ENCODE measurements at regions not wholly inside any gene's neighbourhood (a gene's known extent, or its start where the extent isn't known, plus 50 kb on each side); places are given as distances from the start of the nearest gene placed in this dataset.

DNA sequence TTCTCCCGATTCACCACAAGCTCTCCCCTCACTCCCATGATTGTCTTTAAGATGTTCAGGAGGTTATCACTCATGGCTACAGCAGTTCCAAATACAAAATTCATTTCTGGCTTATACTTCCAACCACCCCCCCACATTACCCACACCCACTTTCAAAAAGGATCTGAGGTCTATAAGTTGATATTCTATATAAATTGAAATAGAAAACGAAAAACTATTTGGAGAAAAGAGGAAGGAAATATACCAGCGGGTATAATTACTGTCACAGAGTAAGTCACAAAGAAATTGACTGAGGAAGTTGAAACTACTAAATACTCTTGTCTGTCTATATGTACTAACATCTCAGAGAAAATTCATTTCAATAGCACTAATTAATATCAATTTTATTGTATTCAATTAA is 112.7 kb upstream of the TNFAIP3 start:
- CTCF ChIA-PET: no interaction called here

DNA sequence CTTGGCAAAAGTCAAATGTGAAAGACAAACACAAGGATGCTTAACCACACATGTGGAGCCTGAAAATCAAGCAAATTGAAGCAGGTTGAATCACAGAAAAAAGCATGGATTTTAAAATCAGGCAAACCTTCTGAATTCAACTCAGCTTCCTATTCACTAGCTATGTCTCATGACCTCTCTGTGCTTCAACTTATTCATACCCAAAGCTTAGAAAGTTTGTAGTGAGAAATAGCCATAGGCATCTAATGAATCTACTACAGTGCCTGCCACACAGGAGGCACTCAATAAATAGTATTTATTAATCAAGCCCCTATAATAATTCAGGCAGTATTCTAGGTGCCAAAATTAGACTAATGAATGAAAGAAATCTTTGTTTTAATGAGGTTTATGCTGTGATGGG is 112.2 kb upstream of the TNFAIP3 start:
- H3K27ac ChIP-seq: no peak overlapping the region
- no peak for DNase-seq (ENCODE audit: low spot score)
- ChIA-PET CTCF (interaction anchor here (0.8 kb wide), 1 partner anchor 135 kb away, joined by 4 read pairs; no protein-coding TSS in a partner anchor), POLR2A (ENCODE audit: low non-redundant PET) (no interaction called here)
- TF ChIP-seq, protein P1, sequence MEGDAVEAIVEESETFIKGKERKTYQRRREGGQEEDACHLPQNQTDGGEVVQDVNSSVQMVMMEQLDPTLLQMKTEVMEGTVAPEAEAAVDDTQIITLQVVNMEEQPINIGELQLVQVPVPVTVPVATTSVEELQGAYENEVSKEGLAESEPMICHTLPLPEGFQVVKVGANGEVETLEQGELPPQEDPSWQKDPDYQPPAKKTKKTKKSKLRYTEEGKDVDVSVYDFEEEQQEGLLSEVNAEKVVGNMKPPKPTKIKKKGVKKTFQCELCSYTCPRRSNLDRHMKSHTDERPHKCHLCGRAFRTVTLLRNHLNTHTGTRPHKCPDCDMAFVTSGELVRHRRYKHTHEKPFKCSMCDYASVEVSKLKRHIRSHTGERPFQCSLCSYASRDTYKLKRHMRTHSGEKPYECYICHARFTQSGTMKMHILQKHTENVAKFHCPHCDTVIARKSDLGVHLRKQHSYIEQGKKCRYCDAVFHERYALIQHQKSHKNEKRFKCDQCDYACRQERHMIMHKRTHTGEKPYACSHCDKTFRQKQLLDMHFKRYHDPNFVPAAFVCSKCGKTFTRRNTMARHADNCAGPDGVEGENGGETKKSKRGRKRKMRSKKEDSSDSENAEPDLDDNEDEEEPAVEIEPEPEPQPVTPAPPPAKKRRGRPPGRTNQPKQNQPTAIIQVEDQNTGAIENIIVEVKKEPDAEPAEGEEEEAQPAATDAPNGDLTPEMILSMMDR (conservative IDR thresholded peaks at IDR 0.05; ENCODE audit: low read depth): no peak

More for the DNA sequence above, 112.7 kb upstream of the TNFAIP3 start:
- POLR2A ChIA-PET (ENCODE audit: low non-redundant PET): no interaction called here
- TF ChIP-seq, protein P1 (conservative IDR thresholded peaks at IDR 0.05; ENCODE audit: low read depth): no peak
- DNase-seq (ENCODE audit: low spot score): no peak
- H3K27ac ChIP-seq: no peak overlapping the region

DNA sequence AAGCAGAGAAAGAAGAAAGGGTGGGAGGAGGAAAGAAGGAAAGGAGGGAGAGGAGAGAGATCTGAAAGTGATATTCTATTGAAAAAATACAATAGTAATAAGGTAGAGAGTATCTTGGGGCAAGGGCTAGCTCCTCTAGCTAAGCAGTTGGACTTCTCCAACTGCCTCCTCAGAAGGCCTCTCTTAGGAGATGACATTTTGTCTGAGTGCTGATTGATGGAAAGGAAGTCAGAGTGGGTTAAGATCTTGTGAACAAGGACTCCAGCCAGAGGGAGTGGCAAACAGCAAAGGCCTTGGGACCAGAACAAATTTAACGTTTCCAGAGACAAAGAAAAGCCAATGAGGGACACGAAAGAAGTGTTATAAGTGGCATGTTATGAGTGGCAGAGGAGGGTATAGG is 111.8 kb upstream of the TNFAIP3 start:
- DNase-seq (ENCODE audit: low spot score): no peak
- ChIA-PET POLR2A (ENCODE audit: low non-redundant PET) (no interaction called here), CTCF (interaction anchor here (0.8 kb wide), 1 partner anchor 134 kb away, joined by 4 read pairs; no protein-coding TSS in a partner anchor)
- TF ChIP-seq, protein P1 (conservative IDR thresholded peaks at IDR 0.05; ENCODE audit: low read depth): no peak
- no peak overlapping the region for H3K27ac ChIP-seq

DNA sequence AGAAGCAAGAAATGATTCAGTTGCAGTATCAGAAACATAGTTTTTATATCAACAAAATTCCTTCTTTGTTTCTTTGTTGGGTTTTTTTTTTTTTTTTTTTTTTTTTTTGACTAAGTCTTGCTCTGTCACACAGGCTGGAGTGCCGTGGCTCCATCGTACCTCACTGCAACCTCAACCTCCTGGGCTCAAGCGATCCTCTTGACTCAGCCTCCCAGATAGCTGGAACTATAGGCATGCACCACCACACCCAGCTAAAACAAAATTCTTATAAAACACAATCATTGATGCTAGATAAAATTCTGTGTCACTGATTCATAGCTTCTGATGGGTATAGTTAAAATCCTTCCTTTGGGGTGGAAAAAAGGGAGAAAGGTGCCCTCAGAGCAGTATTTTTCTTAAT is 110.3 kb upstream of the TNFAIP3 start:
- TF ChIP-seq, protein P1 (conservative IDR thresholded peaks at IDR 0.05; ENCODE audit: low read depth): no peak
- CTCF ChIA-PET: no interaction called here
- POLR2A ChIA-PET (ENCODE audit: low non-redundant PET): no interaction called here
- no peak for DNase-seq (ENCODE audit: low spot score)
- H3K27ac ChIP-seq: no peak overlapping the region

DNA sequence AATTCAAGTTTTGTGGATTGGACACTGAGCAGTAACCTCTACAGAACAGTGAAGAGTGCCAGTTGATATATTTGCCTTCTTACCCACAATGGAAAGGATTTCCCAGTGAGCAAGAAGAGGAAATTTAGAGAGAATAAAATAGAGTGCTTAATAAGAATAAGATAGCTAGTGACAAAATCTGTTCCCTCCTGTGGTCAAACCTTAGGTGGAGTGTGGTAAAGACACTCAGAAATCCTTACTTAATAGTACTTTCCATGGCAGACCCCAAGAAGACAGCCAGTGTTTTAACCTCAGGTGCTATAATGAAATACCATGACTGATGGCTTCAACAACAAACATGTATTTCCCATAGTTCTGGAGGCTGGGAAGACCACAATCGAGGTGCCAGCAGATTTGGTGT is 108.4 kb upstream of the TNFAIP3 start:
- ChIA-PET CTCF (no interaction called here), POLR2A (ENCODE audit: low non-redundant PET) (no interaction called here)
- DNase-seq (ENCODE audit: low spot score): no peak
- H3K27ac ChIP-seq: no peak overlapping the region
- TF ChIP-seq, protein P1 (conservative IDR thresholded peaks at IDR 0.05; ENCODE audit: low read depth): no peak

DNA sequence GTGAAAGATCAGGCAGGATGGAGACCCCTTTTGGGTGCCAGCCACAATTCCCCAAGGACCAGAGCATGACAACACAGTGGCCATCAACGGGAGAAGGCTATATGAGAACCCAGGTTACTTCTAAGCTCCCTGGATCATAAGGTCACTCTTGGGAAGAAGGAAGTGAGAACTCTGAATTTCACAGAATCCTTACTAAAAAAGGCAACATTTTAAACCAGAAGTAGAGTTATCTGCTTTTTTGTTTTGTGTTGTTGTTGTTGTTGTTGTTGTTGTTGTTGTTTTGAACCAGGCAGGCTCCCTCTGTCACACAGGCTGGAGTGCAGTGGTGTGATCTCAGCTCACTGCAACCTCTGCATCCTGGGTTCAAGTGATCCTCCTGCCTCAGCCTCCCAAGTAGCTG is 107.4 kb upstream of the TNFAIP3 start:
- no peak for DNase-seq (ENCODE audit: low spot score)
- H3K27ac ChIP-seq: no peak overlapping the region
- ChIA-PET POLR2A (ENCODE audit: low non-redundant PET) (no interaction called here), CTCF (interaction anchor here (0.7 kb wide), 1 partner anchor 11 kb away, joined by 4 read pairs; no protein-coding TSS in a partner anchor)
- TF ChIP-seq, protein P1 (conservative IDR thresholded peaks at IDR 0.05; ENCODE audit: low read depth): no peak

DNA sequence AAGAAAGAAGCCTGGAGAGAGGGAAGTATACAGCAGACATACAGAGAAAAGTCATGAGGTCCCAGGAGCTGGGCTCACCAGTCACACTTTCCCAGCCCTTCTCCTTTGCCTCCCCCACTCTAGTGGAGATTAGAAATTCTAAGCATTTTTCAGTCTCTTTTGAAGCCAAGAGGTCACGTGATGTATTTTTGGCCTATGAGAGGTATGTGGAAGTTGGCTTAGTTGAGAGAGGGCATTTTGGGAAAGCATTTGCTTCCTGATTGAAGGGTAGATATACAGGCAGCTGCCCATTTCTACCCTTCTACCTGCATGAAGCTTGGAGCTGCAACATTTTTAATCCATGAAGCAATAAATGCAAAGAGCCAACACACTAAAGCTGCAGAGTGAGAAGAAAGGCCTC is 106.0 kb upstream of the TNFAIP3 start:
- no peak for DNase-seq (ENCODE audit: low spot score)
- TF ChIP-seq, protein P1 (conservative IDR thresholded peaks at IDR 0.05; ENCODE audit: low read depth): no peak
- H3K27ac ChIP-seq: no peak overlapping the region
- ChIA-PET CTCF (interaction anchor here (0.6 to 1.2 kb wide), 2 partner anchors 109 to 119 kb away, joined by 3 to 5 read pairs; no protein-coding TSS in a partner anchor), POLR2A (ENCODE audit: low non-redundant PET) (no interaction called here)

Measured in RWPE1 (cell line).